ENCODE measurements at regions not wholly inside any gene's neighbourhood (a gene's known extent, or its start where the extent isn't known, plus 50 kb on each side); places are given as distances from the start of the nearest gene placed in this dataset.
"Not testable (repeated sequence)": the region's sequence is repeated elsewhere in the genome, so short reads cannot be mapped to it uniquely, and the experiment has no call there.

- DNase-seq, result no peak
Observed at GRCh38 chr2:7524195-7524594, 607.0 kb downstream of the RNF144A start.

DNA sequence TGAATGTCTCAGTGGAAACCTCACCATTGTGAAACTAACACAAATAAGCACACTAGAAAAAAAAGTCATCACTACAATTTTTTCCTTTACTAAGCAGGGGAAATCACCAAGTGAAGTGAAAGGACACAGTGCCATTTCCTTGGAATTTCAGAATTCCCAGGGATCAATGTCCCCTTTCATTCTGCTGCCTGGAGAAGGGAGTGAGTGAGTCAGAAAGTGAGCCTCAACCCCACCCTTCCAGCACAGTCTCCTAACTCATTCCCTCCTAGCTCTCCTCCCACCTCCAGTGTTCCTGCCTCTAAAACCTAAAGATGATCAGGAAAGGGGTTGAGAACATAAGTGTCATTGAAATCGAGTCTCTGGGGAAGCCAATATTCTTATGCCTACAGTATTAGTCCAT, 608.5 kb downstream of the RNF144A start:
- no peak for DNase-seq

- no peak for DNase-seq
Observed at GRCh38 chr2:7527165-7527722, 610.0 kb downstream of the RNF144A start.

GRCh38 chr2:7530001-7530400, 612.8 kb downstream of the RNF144A start:
- no peak for DNase-seq

DNA sequence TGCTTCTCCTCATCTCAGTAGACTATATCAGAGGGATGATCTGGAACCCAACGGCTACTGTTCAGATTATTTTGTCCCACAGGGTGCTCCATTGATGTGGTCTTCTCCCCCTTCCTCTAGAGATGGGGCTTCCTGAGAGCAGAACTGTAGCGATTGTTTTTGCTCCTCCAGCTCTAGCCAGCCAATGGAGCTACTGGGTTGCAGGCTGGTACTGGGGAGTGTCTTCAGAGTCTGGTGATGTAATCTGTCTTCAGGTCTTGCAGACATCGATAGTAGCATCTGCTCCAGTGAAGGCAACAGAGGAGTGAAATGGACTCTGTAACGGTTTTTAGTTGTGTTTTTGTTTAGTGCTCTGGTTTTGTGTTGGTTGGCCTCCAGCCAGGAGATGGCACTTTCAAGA, 621.9 kb downstream of the RNF144A start:
- DNase-seq, result no peak

DNA sequence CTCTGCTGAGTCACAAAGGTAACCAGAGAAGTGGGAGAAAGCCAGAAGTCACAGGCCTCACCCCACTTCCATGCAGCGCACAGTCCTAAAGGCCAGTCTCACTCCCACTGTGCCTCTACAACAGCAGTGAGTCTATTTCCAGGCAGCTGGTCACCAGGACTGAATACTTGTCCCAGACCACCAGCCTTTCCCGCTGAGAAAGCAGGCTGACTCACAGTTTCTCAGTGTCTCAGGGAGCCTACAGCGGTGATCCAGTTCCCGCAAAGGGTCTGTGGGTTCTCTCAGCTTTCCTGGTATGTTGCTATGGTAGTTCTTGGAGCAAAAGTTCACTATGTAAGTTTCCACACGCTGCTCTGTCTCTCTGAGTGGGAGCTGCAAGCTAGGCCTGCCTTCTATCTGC, 622.5 kb downstream of the RNF144A start:
- DNase-seq, result no peak

DNA sequence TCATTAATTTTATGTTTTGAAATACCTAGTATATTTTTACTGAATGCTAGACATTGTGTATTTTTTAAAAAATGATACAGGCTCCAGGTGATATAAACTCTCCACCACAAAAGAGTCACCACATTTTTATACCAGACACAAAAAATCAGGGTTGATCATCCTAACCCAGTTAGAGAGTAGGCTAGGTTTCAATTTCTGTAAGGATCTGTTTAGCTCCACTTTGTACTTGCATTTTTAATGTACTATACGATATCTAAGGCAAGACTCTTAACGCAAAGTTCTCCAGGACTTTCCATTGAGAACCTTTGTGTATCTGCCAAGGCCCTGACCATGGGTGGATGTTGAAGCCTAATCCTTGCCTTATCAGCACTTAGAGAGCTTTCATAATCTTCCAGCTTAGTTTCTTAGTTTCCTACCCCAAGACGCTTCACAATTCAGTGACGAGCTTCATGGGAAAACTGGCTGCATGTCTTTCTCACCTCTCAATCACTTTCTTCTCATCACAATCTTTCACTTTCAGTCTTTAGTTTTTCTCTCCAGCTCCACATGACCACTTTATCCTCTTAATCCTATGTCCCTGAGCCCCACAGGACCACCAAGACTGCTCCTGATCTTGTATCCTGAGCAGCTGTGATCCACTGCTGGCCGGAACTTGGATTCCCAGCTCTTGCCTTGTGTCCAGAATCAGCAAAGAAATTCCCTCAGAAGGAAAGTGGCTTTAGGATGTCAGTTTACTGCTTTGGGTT, 635.8 kb downstream of the RNF144A start:
- DNase-seq, result no peak

DNA sequence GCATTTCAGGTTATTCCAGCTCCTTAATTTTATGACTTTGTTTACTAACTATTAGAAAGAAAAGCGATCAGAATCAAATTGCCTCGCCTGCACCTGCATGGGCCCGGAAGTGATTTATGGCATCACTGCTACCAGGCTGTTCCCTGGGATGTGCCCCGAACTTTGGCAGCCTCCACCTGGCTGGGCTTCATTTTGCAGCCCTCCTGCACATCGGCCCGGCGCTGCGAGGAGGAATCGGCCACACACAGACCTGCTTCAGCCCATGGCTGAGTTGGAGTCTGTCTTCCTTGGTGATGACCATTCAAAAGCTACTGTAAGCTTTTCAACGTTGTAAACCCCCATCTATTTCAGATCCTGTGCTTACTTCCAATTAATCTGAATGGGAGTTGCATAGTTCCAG, 638.0 kb downstream of the RNF144A start:
- DNase-seq, result no peak

GRCh38 chr2:7557376-7557775, 640.2 kb downstream of the RNF144A start:
- DNase-seq, result no peak

- no peak for DNase-seq
Observed at GRCh38 chr2:7559791-7560190, 642.6 kb downstream of the RNF144A start.

DNA sequence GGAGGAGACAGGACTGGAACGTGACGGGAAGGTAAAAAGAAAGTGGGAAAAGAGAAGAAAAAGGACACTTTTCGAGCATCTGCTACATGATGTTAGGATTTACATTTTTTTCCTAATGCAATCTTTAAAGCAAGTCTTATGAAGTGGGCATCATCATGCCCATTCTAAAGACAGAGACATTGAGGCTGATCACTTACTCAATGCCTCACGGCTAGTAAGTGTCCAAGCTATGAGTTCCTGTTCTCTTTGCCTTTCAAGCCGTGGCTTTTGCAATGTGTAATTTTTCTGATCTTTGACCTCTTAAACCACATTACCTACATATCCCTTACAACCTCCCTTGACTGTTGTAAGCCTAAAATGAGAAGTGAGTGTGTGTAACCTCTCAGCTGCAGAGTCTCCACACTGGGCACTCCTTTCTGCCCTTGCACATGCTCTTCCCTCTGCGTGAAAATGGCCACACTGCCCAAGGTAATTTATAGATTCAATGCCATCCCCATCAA, 649.2 kb downstream of the RNF144A start:
- no peak for DNase-seq

DNA sequence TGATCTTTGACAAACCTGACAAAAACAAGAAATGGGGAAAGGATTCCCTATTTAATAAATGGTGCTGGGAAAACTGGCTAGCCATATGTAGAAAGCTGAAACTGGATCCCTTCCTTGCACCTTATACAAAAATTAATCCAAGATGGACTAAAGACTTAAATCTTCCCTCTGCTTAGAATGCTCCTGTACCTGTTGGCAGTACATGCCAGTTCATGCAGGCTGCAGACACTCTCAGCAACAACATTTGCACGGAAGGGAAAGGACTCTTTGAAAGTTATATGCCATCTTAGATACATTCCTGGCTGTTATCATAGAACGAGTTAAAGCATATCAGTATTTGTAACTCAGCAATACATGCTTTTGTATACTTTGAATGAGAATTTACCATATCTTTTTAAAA, 649.9 kb downstream of the RNF144A start:
- DNase-seq, result not testable (repeated sequence)

DNA sequence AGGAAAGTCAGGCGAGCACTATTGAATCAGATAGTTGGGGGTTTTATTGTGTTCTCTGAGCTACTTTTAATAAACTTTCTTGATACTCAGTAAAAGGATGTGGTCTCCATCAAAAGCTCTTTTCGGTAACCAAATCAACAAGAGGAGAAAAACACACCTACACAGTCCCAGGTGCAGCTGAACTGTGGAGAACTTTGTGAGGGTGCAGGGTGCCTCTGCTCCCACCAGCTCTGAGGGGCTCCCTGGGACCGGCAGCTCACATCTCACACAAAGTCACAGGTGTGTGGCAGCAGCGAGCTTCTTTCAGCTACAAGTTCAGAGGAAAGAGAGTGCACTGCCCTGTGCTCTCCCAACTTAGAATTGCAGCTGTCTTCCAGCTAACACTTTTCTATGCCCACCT, 650.4 kb downstream of the RNF144A start:
- DNase-seq, result no peak

- DNase-seq, result no peak
Observed at GRCh38 chr2:7570247-7570646, 653.0 kb downstream of the RNF144A start.

- no peak for DNase-seq
Observed at GRCh38 chr2:7571701-7572100, 654.5 kb downstream of the RNF144A start.

DNA sequence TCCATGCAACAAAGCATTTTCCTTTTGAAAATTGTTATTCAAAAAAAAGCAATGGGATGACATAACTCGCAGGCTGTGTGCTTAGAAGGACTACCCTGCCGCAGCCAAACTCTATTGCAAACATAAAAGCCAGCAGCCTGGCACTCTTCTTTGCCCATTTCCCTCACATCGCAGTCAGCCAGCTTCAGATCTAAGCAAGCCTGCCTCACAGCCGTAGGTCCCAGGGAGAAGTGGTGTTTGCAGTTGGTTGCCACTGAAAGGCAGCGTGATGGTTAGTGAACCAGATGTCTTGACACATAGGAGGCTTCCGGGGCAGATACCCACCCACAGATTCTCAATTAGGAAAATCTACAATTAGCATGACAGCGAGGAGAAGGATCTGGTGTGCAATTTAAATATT, 655.2 kb downstream of the RNF144A start:
- DNase-seq, result no peak

DNA sequence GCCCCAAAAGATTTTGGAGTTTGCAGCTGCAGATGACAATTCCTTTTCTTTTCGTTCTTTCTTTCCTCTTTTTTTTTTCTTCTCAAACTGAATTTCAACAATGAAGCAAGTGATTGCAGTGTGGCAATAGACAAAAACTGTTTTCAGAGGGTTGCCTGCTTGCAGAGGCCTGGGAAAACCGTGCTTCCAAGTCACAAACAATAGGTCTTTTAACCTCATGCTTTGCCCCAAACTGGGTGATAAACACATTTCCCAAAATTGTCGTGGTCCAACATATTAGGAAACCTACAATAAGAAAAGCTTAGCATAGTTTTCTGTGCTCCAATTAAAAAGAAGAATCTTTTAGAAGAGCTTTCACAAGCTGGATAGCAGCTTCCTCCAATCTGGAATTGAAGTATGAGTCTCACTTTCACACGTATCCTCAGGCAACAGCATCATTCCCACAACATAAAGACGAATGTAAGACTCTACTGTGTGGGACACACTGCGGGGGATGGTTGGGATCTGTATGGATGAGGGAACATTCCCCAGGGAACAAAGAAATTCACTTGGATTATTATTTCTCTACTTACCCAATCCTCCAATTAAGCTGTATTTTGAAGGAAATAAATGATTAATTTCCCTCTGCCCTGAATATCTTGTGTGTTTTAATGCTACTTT, 656.1 kb downstream of the RNF144A start:
- no peak for DNase-seq

- DNase-seq, result no peak
Observed at GRCh38 chr2:7574385-7574784, 657.2 kb downstream of the RNF144A start.

GRCh38 chr2:7577769-7578168, 660.6 kb downstream of the RNF144A start:
- no peak for DNase-seq

- DNase-seq, result no peak
Observed at GRCh38 chr2:7584017-7584416, 666.8 kb downstream of the RNF144A start.

GRCh38 chr2:7586898-7587297, 669.7 kb downstream of the RNF144A start:
- no peak for DNase-seq

- DNase-seq, result no peak
Observed at GRCh38 chr2:7588295-7588694, 671.1 kb downstream of the RNF144A start.

DNA sequence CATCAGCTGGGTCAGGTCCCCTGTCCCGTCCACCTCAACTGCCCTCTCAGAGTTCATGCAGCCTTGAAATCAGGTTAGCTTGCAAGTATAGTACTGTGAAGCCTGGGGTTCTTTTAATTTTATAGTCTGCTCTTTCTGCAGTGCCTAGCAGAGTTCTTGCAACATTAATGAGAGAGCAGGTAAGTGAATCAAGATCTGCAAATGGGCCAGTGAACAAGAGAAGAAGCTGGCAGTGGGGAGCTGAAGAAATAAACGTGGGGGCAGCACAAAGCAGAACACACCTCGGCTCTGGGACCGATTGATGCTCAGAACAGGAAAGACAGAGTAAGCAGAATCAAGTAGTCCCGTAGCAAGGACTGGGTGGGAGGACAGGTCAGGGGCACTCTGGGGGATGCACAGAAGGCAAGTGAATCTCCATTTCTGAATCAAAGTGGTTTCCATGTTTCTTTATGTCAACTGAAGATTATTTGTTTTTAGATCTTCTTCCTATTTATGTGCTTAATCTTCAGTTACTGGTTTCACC, 675.5 kb downstream of the RNF144A start:
- no peak for DNase-seq

Measured in right lung (tissue), 2 donors.